RWPE2 (cell line): ENCODE measurements at regions not wholly inside any gene's neighbourhood (a gene's known extent, or its start where the extent isn't known, plus 50 kb on each side); places are given as distances from the start of the nearest gene placed in this dataset.

ENCODE experiments used
- ATAC-seq: fragments of 200-7000 bp; cut with Tn5 transposase; 3 replicates; pipeline ENCODE4 v1.9.1; 2021; ENCODE audit warnings: low read depth
- DNase-seq: peaks from one replicate; pipeline ENCODE4 v3.0.0-alpha.2; 2020; ENCODE audit warnings: low spot score
- H3K27ac ChIP-seq: fragments of 450-650 bp; 2 replicates; pipeline ENCODE4 v1.5.1; 2017; ENCODE audit warnings: mild to moderate bottlenecking; ENCODE audit not compliant: poor library complexity, severe bottlenecking
- H3K27me3 ChIP-seq: fragments of 250-450 bp; sonication (Bioruptor Pico); 2 replicates; pipeline ENCODE4 v1.5.1; 2021; ENCODE audit warnings: mild to moderate bottlenecking, moderate library complexity; ENCODE audit not compliant: insufficient read depth, poor library complexity, severe bottlenecking
- H3K36me3 ChIP-seq: fragments of 250-450 bp; sonication (Bioruptor Pico); 2 replicates; pipeline ENCODE4 v1.5.1; 2020; ENCODE audit warnings: low read depth, mild to moderate bottlenecking, moderate library complexity
- H3K4me1 ChIP-seq: fragments of 250-450 bp; sonication (Bioruptor Pico); 2 replicates; pipeline ENCODE4 v1.5.1; 2021; ENCODE audit warnings: mild to moderate bottlenecking, moderate library complexity; ENCODE audit not compliant: insufficient read depth, poor library complexity, severe bottlenecking
- H3K4me3 ChIP-seq: fragments of 250-450 bp; sonication (Bioruptor Pico); 2 replicates; pipeline ENCODE4 v1.5.1; 2021; ENCODE audit warnings: mild to moderate bottlenecking, moderate library complexity; ENCODE audit not compliant: severe bottlenecking
- H3K9me3 ChIP-seq: fragments of 250-450 bp; sonication (Bioruptor Pico); 2 replicates; pipeline ENCODE4 v1.5.1; 2021; ENCODE audit warnings: mild to moderate bottlenecking, moderate library complexity; ENCODE audit not compliant: severe bottlenecking
- TF ChIP-seq, protein P1 (sequence below): fragments of 450-650 bp; IDR thresholded peaks from one replicate; pipeline ENCODE4 v1.5.1; 2017; ENCODE audit warnings: mild to moderate bottlenecking, moderate library complexity; ENCODE audit not compliant: poor library complexity, severe bottlenecking

DNA sequence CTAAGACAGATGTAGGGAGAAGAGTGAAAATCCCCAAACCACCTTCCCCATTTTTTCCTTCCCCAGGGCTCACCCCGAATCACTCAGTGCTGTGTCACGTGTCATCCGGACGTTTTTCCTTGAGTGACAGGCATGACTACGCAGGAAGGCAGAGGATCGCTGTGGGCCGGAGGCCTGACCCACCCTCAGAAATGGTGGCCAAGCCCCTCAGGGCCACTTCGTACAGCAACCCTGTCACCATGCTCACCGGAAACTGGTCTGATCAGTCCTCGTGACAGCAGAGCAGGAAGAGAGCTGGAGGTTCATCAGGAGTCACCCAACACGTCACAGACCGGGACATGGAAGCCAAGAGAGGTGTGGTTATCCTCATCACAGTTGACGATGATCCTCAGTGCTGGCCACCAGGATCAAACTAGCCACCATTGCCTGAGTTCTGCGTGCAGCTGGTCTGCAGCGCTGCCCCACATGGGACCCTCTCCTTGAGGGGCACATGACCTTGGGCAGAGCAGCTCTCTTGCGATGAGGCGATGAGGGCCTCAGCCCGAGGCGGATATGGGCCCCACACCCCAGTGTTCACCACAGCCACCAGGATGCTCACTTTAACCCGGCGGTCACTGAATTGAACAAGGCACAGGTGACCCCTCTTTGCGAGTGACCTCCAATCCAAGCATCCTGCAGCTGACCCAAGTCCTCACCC lies 99.3 kb upstream of the INSIG1 start:
- Histone ChIP-seq H3K4me1 (no peaks in the 10 kb centered on the region), H3K36me3 (no peaks in the 10 kb centered on the region), H3K9me3 (peaks cover 3% of the 10 kb centered on the region), H3K27ac (no peak overlapping the region), H3K27me3 (no peaks in the 10 kb centered on the region), H3K4me3 (no peak overlapping the region)
- DNase-seq (no peak), ATAC-seq (no peak)
- TF ChIP-seq, protein P1, sequence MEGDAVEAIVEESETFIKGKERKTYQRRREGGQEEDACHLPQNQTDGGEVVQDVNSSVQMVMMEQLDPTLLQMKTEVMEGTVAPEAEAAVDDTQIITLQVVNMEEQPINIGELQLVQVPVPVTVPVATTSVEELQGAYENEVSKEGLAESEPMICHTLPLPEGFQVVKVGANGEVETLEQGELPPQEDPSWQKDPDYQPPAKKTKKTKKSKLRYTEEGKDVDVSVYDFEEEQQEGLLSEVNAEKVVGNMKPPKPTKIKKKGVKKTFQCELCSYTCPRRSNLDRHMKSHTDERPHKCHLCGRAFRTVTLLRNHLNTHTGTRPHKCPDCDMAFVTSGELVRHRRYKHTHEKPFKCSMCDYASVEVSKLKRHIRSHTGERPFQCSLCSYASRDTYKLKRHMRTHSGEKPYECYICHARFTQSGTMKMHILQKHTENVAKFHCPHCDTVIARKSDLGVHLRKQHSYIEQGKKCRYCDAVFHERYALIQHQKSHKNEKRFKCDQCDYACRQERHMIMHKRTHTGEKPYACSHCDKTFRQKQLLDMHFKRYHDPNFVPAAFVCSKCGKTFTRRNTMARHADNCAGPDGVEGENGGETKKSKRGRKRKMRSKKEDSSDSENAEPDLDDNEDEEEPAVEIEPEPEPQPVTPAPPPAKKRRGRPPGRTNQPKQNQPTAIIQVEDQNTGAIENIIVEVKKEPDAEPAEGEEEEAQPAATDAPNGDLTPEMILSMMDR: no peak

DNA sequence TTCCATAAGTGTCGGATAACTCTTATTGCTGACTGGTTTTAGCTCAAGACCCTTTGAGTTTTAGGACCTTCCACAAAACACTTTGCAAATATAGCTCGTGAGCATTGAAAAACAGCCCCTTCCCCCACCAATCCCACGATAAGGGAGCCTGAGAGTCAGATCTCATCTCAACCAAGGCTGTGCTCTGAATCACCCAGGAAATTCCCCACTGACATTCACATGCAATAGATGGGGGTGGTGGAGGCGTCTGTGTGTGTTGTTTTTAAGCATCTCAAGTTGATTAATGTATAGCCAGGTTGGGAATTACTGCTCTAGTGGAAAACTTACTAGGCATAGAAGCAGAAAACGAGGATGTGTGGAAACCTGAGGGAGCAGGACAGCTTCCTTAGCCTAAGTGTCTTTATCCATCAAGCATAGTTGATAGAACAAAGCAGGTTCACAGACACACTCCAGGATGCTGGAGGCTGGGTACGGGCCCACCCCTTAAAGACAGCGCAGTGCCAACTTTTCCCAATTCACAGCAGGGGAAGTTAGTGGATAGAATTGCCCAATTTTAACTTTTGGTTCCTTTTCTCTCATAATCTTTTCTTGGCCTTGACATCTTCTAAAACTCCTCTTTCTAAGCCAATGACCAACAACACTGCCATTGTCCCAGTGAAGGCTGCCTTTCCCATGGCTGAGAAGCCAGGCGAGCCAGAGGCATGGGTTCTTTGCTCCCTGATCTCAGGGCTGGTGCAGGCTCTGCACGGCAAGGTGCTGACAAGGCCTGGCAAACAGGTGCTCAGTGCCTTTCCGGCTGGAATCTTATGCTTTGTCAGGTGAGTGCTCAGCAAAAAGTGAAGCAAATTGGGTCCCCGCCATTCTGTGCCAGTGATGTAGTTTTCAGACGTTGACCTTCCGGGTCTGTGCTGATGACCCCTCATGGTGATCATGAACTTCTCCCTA lies 98.5 kb upstream of the INSIG1 start:
- Histone ChIP-seq H3K4me3 (no peak overlapping the region), H3K4me1 (no peaks in the 10 kb centered on the region), H3K9me3 (peaks cover 3% of the 10 kb centered on the region), H3K36me3 (no peaks in the 10 kb centered on the region), H3K27me3 (no peaks in the 10 kb centered on the region), H3K27ac (no peak overlapping the region)
- TF ChIP-seq, protein P1: no peak
- 0 out of 3 replicates have a peak, but pooled peaks have one; percentile 57 for ATAC-seq
- no peak for DNase-seq

DNA sequence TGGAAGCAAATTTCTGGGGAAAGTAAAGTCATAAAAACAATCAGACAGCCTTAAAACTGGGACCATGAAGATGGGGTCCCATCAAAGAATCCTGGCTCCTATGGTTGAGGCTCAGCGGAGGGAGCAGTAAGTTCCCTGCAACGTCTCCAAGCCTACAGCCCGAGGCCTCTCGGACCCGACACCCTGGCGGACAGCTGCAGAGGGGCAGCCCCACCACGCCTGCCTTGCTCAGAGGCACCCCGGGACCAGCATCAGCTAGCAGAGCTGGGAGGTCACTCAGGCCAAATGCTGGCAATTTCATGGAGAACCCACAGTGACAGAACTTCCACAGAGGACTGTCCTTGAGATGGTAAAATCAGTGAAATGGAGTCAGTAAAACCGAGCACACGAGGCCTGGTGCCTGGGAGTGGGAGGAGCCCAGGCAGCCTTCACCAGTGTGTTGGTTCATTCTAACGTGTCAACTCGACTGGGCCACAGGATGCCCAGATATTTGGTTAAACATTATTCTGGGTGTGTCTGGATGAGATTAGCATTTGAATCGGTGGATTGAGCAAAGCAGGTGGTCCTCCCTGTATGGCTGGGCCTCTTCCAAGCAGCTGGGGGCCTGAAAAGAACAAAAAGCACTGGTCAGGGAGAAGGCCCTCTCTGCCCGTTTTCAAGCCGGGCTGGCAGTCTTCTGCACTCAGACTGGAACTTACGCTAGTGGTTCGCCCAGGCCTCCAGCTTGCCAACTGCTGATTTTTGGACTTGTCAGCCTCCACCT lies 96.2 kb upstream of the INSIG1 start:
- Histone ChIP-seq H3K9me3 (peaks cover 3% of the 10 kb centered on the region), H3K27ac (no peak overlapping the region), H3K36me3 (no peaks in the 10 kb centered on the region), H3K4me1 (peaks cover 12% of the 10 kb centered on the region), H3K27me3 (no peaks in the 10 kb centered on the region), H3K4me3 (no peak overlapping the region)
- TF ChIP-seq, protein P1: no peak
- no peak for ATAC-seq
- no peak for DNase-seq

DNA sequence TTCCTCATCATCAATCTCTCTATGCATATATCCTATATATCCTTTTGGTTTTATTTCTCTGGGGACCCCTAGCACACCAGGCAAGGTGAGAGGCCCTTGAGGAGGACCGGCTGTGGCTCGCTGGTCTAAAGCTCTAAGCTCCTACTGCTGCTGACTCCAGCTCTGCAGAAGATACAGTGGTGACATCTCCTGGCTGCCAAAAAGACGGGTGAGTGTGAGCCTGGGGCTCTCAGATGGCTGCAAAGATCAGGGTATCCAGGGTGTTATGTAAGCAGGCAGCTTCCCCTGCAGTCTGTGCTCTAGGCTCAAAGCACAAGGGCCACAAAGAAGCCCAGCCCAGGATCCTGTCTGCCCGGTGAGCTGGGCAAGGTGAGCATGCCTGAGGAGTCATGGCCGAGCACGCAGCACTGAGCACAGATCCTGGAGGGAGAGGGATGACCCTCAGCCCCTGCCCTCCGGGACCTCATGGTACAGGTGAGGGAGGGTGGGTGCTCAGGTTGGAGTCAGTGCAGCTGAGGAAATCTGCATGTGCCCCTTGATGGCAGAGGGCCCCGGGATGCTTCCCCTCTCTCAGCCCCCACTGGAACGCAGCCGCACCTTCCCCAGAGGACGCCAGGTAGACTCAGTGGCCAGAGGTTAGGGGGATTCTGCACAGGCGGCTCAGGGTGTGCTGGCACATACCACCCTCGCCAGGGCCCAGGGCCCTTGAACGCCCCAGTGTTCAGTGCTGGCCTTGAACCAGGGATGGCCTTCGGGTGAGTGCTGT lies 95.4 kb upstream of the INSIG1 start:
- no peak overlapping the region for H3K27ac ChIP-seq
- peaks cover 3% of the 10 kb centered on the region for H3K9me3 ChIP-seq
- TF ChIP-seq, protein P1: no peak
- H3K27me3 ChIP-seq: no peaks in the 10 kb centered on the region
- ATAC-seq: no peak
- H3K4me3 ChIP-seq: no peak overlapping the region
- no peaks in the 10 kb centered on the region for H3K36me3 ChIP-seq
- DNase-seq: no peak
- peaks cover 12% of the 10 kb centered on the region for H3K4me1 ChIP-seq
